Esophagus muscularis mucosa (tissue), 4 donors: ENCODE measurements at regions not wholly inside any gene's neighbourhood (a gene's known extent, or its start where the extent isn't known, plus 50 kb on each side); places are given as distances from the start of the nearest gene placed in this dataset.

Experiments used
- EP300 ChIP-seq: sonication (generic); formaldehyde crosslinking; IDR thresholded peaks from one replicate; pipeline ENCODE4 v1.6.1; 2017; ENCODE audit warnings: antibody characterized with exemption
- POLR2A ChIP-seq: fragments of 450-650 bp; IDR thresholded peaks from one replicate; pipeline ENCODE4 v1.6.1; 2017; ENCODE audit warnings: antibody characterized with exemption, moderate library complexity, mild to moderate bottlenecking, low read depth
- TF ChIP-seq, protein P1 (sequence below), 3 experiments: fragments of 200-600 bp in 2 of 3; fragments of 450-650 bp in 1 of 3; sonication (generic) in 2 of 3; IDR thresholded peaks; one replicate each; pipeline ENCODE4 v1.5.1; 2017 to 2019; ENCODE audit warnings: antibody characterized with exemption in 3 of 3, mild to moderate bottlenecking in 2 of 3, moderate library complexity in 1 of 3

DNA sequence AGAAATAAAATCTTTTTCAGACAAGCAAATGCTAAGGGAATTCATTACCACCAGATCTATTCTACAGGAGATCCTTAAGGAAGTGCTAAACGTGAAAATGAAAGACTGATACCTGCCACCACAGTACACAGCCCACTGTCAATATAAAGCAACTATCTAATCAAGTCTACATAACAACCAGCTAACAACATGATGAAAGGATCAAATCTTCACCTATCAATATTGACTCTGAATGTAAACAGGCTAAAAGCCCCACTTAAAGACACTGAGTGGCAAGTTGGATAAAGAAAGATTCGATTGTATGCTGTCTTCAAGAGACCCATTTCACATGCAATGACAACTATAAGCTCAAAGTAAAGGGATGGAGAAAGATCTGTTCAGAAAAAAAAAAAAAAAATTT, 492.4 kb downstream of the COL11A1 start:
- TF ChIP-seq, protein P1, sequence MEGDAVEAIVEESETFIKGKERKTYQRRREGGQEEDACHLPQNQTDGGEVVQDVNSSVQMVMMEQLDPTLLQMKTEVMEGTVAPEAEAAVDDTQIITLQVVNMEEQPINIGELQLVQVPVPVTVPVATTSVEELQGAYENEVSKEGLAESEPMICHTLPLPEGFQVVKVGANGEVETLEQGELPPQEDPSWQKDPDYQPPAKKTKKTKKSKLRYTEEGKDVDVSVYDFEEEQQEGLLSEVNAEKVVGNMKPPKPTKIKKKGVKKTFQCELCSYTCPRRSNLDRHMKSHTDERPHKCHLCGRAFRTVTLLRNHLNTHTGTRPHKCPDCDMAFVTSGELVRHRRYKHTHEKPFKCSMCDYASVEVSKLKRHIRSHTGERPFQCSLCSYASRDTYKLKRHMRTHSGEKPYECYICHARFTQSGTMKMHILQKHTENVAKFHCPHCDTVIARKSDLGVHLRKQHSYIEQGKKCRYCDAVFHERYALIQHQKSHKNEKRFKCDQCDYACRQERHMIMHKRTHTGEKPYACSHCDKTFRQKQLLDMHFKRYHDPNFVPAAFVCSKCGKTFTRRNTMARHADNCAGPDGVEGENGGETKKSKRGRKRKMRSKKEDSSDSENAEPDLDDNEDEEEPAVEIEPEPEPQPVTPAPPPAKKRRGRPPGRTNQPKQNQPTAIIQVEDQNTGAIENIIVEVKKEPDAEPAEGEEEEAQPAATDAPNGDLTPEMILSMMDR (IDR thresholded peaks at IDR 0.05): no peak
- TF ChIP-seq EP300: no peak
- TF ChIP-seq POLR2A: no peak
